WI38 (cell line): ENCODE measurements at regions not wholly inside any gene's neighbourhood (a gene's known extent, or its start where the extent isn't known, plus 50 kb on each side); places are given as distances from the start of the nearest gene placed in this dataset.

Experiments used
- H3K4me3 ChIP-seq: 2 replicates; pipeline ENCODE4 v1.5.1; 2011; ENCODE audit warnings: low read depth, mild to moderate bottlenecking, control low read depth, low read length
- CTCF ChIP-seq: IDR thresholded peaks from 2 replicates; pipeline ENCODE4 v1.5.1; 2012; ENCODE audit warnings: low read depth, mild to moderate bottlenecking, control low read depth, low read length

GRCh38 chr6:48917233-48917632 is 545.8 kb downstream of the MMUT start:
- no peak for TF ChIP-seq CTCF
- no peak overlapping the region for H3K4me3 ChIP-seq

- no peak for TF ChIP-seq CTCF
- no peak overlapping the region for H3K4me3 ChIP-seq
These were observed 546.4 kb downstream of the MMUT start for GRCh38 chr6:48916607-48917006.

- no peak for TF ChIP-seq CTCF
- H3K4me3 ChIP-seq, result no peak overlapping the region
These were observed 547.5 kb downstream of the MMUT start for GRCh38 chr6:48915591-48915990.

- no peak for TF ChIP-seq CTCF
- no peak overlapping the region for H3K4me3 ChIP-seq
These were observed 550.5 kb downstream of the MMUT start for GRCh38 chr6:48912503-48912902.

- no peak overlapping the region for H3K4me3 ChIP-seq
- TF ChIP-seq CTCF, result no peak
These were observed 558.2 kb downstream of the MMUT start for GRCh38 chr6:48904809-48905208.

- no peak overlapping the region for H3K4me3 ChIP-seq
- TF ChIP-seq CTCF, result no peak
These were observed 568.6 kb downstream of the MMUT start for GRCh38 chr6:48894469-48894868.

- no peak overlapping the region for H3K4me3 ChIP-seq
- no peak for TF ChIP-seq CTCF
These were observed 570.0 kb downstream of the MMUT start for GRCh38 chr6:48893048-48893447.
